Bronchial epithelial cell (primary cell): ENCODE measurements at regions not wholly inside any gene's neighbourhood (a gene's known extent, or its start where the extent isn't known, plus 50 kb on each side); places are given as distances from the start of the nearest gene placed in this dataset.
"Not testable (repeated sequence)": the region's sequence is repeated elsewhere in the genome, so short reads cannot be mapped to it uniquely, and the experiment has no call there.

Experiments used
- DNase-seq: peaks from one replicate; pipeline ENCODE4 v3.0.0-alpha.2; 2010; ENCODE audit warnings: low read depth
- FAIRE-seq: peaks from 2 replicates; lab custom pipeline; 2011; peaks lifted over from hg19 to GRCh38; lab: Jason Lieb, UNC
- H3K27me3 ChIP-seq: 2 replicates; pipeline ENCODE4 v1.5.1; 2011; ENCODE audit warnings: low read length; ENCODE audit not compliant: control insufficient read depth, insufficient read depth
- H3K36me3 ChIP-seq: 2 replicates; pipeline ENCODE4 v1.5.1; 2011; ENCODE audit warnings: low read length; ENCODE audit not compliant: control insufficient read depth, insufficient read depth
- H3K4me3 ChIP-seq: 2 replicates; pipeline ENCODE4 v1.5.1; 2011; ENCODE audit warnings: mild to moderate bottlenecking, low read depth, low read length, control low read depth
- TF ChIP-seq, protein P1 (sequence below): IDR thresholded peaks from 2 replicates; pipeline ENCODE4 v1.5.1; 2011; ENCODE audit warnings: mild to moderate bottlenecking, moderate library complexity, low read length, control low read depth, inconsistent platforms; ENCODE audit not compliant: insufficient read depth, severe bottlenecking

DNA sequence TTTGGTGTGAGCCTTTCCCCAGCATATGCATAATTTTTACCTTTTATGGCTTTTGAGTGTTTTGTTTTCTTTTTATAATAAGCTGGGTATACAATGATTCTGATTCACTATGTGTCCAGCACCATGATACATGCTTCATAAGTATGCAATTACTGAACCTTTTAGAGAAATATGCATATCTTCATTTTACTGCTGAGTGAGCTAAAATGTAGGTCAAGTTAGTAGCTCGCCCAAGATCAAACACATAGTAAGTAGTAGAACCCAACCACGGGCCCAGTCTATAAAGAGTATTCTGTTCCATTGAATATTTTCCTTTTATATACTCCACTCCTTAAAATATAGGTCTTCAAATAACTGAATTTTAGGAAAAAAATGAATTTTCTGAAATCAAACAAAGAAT lies 362.4 kb upstream of the HTR2C start:
- no peaks in the 10 kb centered on the region for H3K36me3 ChIP-seq
- H3K27me3 ChIP-seq, result no peaks in the 10 kb centered on the region
- DNase-seq (no peak), FAIRE-seq (no peak)
- TF ChIP-seq, protein P1, sequence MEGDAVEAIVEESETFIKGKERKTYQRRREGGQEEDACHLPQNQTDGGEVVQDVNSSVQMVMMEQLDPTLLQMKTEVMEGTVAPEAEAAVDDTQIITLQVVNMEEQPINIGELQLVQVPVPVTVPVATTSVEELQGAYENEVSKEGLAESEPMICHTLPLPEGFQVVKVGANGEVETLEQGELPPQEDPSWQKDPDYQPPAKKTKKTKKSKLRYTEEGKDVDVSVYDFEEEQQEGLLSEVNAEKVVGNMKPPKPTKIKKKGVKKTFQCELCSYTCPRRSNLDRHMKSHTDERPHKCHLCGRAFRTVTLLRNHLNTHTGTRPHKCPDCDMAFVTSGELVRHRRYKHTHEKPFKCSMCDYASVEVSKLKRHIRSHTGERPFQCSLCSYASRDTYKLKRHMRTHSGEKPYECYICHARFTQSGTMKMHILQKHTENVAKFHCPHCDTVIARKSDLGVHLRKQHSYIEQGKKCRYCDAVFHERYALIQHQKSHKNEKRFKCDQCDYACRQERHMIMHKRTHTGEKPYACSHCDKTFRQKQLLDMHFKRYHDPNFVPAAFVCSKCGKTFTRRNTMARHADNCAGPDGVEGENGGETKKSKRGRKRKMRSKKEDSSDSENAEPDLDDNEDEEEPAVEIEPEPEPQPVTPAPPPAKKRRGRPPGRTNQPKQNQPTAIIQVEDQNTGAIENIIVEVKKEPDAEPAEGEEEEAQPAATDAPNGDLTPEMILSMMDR, result no peak
- H3K4me3 ChIP-seq, result no peak overlapping the region

DNA sequence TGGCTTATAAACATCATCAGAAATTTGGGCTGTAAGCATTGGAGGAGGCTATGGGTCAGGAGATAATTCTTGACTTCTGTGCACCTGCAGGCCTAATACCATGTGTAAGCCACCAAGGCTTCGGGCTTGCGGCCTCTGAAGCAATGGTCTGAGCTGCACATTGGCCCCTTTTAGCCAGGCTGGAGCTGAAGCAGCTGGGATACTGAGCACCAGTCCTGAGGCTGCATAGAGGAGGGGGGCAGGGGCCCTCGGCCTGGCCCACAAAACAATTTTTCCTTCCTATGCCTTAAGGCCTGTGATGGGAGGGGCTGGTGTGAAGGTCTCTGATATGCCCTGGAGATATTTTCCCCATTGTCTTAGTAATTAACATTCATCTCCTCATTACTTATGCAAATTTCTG lies 373.0 kb upstream of the HTR2C start:
- TF ChIP-seq, protein P1, result no peak
- no peaks in the 10 kb centered on the region for H3K27me3 ChIP-seq
- H3K4me3 ChIP-seq, result no peak overlapping the region
- DNase-seq (no peak), FAIRE-seq (no peak)
- H3K36me3 ChIP-seq, result no peaks in the 10 kb centered on the region

DNA sequence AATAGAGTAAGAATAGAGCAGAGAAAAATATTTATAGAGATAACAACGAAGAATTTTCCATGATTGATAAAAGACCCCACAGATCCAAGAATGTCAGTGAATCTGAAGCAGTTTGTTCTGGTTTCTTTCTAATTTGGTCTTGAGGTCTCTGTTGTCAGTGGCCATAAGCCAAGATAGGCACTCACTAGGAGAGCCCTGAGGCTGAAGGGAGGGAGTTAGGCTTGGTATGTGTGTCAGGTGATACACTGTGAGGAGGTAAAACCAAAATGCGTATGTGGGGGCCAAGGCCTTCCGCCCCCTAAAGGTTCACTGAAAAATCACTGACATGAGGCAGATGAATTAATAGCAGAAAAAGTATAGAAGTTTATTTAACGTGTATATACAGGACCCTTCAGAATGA lies 382.3 kb upstream of the HTR2C start:
- FAIRE-seq, result no peak
- no peak for DNase-seq
- Histone ChIP-seq H3K27me3 (no peaks in the 10 kb centered on the region), H3K36me3 (no peaks in the 10 kb centered on the region), H3K4me3 (no peak overlapping the region)
- TF ChIP-seq, protein P1, result no peak

DNA sequence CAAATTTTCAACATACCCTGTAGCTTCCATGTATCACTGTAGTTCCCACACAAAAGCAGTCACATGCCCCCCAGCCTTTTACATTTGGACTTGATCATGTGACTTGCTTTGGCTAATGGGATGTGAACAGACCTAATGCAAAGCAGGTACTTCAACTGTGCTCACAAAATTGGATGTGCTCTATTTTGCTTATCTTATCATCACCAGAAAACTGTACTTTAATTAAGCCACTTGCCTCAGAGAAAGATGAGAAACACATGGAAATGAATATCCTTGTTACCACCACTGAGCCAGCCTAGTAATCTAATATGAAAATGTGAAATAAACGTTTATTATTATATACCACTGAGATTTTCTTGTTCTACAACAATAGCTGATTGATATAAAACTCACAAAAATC lies 402.7 kb upstream of the HTR2C start:
- TF ChIP-seq, protein P1, result no peak
- DNase-seq (no peak), FAIRE-seq (no peak)
- H3K27me3 ChIP-seq, result no peaks in the 10 kb centered on the region
- H3K4me3 ChIP-seq, result no peak overlapping the region
- H3K36me3 ChIP-seq, result no peaks in the 10 kb centered on the region

DNA sequence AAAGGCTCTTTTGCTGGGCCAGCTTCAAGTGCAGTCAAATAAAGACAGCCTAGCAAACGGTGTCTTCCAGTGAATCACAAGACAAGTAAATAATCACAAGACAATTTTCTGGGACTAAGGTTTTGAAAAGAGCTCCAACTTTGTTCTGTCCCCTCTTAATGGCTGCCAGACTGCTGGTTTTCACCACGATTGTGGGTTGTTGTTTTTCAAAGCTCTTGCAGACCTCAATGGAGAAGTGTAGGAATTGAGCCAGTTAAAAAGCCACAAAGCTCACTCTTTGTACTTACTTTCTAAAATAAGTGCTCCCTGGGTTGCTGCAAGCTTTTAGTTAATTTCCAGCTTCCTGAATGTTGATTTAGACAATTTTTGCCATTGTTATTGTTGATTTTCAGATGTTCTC lies 405.8 kb upstream of the HTR2C start:
- FAIRE-seq (no peak), DNase-seq (no peak)
- no peaks in the 10 kb centered on the region for H3K27me3 ChIP-seq
- TF ChIP-seq, protein P1, result no peak
- no peak overlapping the region for H3K4me3 ChIP-seq
- H3K36me3 ChIP-seq, result no peaks in the 10 kb centered on the region

DNA sequence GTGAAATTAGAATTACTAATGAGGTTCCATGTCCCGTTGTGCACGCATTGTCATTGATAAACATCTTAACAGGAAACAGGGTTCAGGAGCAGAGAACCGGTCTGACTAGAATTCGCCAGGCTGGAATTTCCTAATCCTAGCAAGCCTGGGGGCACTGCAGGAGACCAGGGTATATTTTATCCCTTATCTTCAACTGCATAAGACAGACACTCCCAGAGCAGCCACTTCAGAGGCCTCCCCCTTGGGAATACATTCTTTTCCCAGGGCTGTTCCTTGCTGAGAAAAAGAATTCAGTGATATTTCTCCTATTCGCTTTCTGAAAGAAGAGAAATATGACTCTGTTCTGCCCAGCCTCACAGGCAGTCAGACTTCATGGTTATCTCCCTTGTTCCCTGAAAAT lies 416.6 kb upstream of the HTR2C start:
- not testable (repeated sequence) for H3K36me3 ChIP-seq, H3K27me3 ChIP-seq, H3K4me3 ChIP-seq, FAIRE-seq, DNase-seq

DNA sequence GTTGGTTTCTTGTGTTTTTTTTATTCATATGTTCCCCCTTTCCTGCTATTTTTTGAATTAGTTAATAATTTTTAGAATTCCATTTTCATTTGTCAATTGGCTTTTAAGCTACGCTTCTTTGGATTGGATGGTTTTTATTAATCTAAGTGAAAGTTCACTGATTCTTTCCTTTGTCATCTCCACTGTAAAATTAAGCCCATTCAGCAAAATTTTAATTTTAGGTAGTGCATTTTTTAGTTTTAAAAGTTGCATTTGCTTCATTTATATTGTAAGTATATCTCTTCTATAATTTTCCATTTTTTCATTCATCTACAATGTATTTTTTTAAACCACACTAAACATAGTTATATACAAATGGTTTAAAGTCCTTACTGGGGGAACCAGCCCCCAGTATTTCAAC lies 417.3 kb upstream of the HTR2C start:
- Histone ChIP-seq H3K4me3 (no peak overlapping the region), H3K27me3 (no peaks in the 10 kb centered on the region), H3K36me3 (no peaks in the 10 kb centered on the region)
- FAIRE-seq, result no peak
- DNase-seq, result no peak
- TF ChIP-seq, protein P1, result no peak
